Kidney (tissue), 13 donors: ENCODE measurements at regions not wholly inside any gene's neighbourhood (a gene's known extent, or its start where the extent isn't known, plus 50 kb on each side); places are given as distances from the start of the nearest gene placed in this dataset.

Experiments
- DNase-seq, 5 donors: peaks; one replicate each; pipeline ENCODE4 v3.0.0-alpha.2; 2013 to 2020
- FAIRE-seq: peaks from 2 replicates; lab custom pipeline; 2012; peaks lifted over from hg19 to GRCh38; lab: Jason Lieb, UNC
- H3K27ac ChIP-seq, 2 donors: one replicate each; pipeline ENCODE4 v1.7.0; 2013; ENCODE audit warnings: low read depth in 2 of 2, low read length in 2 of 2, inconsistent platforms in 1 of 2
- H3K27me3 ChIP-seq: one replicate; pipeline ENCODE4 v1.7.1; 2013; ENCODE audit warnings: low read length, inconsistent platforms; ENCODE audit not compliant: control insufficient read depth, insufficient read depth
- H3K36me3 ChIP-seq, 3 donors: one replicate each; pipeline versions ENCODE4 v1.7.0 to v1.7.1; 2013; ENCODE audit warnings: low read length in 3 of 3, control low read depth in 1 of 3, inconsistent platforms in 1 of 3; ENCODE audit not compliant: insufficient read depth in 3 of 3, control insufficient read depth in 2 of 3
- H3K4me1 ChIP-seq, 3 donors: one replicate each; pipeline versions ENCODE4 v1.7.0 to v1.7.1; 2013; ENCODE audit warnings: low read length in 3 of 3, inconsistent platforms in 1 of 3, low read depth in 1 of 3; ENCODE audit not compliant: control insufficient read depth in 2 of 3, insufficient read depth in 2 of 3
- H3K4me3 ChIP-seq, 3 donors: one replicate each; pipeline versions ENCODE4 v1.7.0 to v1.8.1; 2013; ENCODE audit warnings: low read length in 3 of 3, control low read depth in 1 of 3, inconsistent platforms in 1 of 3
- H3K9ac ChIP-seq, 3 donors: one replicate each; pipeline versions ENCODE4 v1.7.0 to v1.7.1; 2013; ENCODE audit warnings: low read length in 3 of 3, control low read depth in 1 of 3, inconsistent platforms in 1 of 3
- H3K9me3 ChIP-seq, 3 donors: one replicate each; pipeline versions ENCODE4 v1.7.0 to v1.7.1; 2013; ENCODE audit warnings: low read length in 3 of 3, control low read depth in 1 of 3, inconsistent platforms in 1 of 3; ENCODE audit not compliant: control insufficient read depth in 2 of 3, insufficient read depth in 1 of 3
- CTCF ChIP-seq: IDR thresholded peaks from 3 replicates; pipeline ENCODE4 v1.5.1; 2012; ENCODE audit warnings: mild to moderate bottlenecking, moderate library complexity, borderline replicate concordance; ENCODE audit not compliant: insufficient read depth; ENCODE audit errors: extremely low read depth
- intact Hi-C: fragments of 100-400 bp; cut with DNase I; formaldehyde crosslinking; loops from one replicate; pipeline ENCODE4 v1.11.1; 2022
- donor health status: control.
- donor health status: control.
- donor health status: control.
- donor health status: control.
- donor health status: control.
- donor health status: DM: yes; HTN: yes; CAD: no.
- donor health status: Normal renal cell carcinoma (clear cell type).

GRCh38 chr2:167406558-167406957 is 518.3 kb downstream of the XIRP2 start:
- Histone ChIP-seq H3K4me1 (no peaks in the 10 kb centered on the region), H3K27ac (no peak overlapping the region), H3K4me3 (no peak overlapping the region), H3K9ac (no peak overlapping the region), H3K9me3 (no peaks in the 10 kb centered on the region), H3K36me3 (no peaks in the 10 kb centered on the region), H3K27me3 (no peaks in the 10 kb centered on the region)
- intact Hi-C loops = no loop called here
- TF ChIP-seq CTCF = no peak
- FAIRE-seq (no peak), DNase-seq (no peak)

GRCh38 chr2:167404627-167405284 is 516.5 kb downstream of the XIRP2 start:
- no peaks in the 10 kb centered on the region for H3K4me1 ChIP-seq
- DNase-seq = no peak
- no peak overlapping the region for H3K4me3 ChIP-seq
- no peak overlapping the region for H3K27ac ChIP-seq
- TF ChIP-seq CTCF = no peak
- no peaks in the 10 kb centered on the region for H3K36me3 ChIP-seq
- intact Hi-C loops = no loop called here
- H3K27me3 ChIP-seq = no peaks in the 10 kb centered on the region
- H3K9ac ChIP-seq = no peak overlapping the region
- no peaks in the 10 kb centered on the region for H3K9me3 ChIP-seq
- FAIRE-seq = no peak

- H3K4me1 ChIP-seq = no peaks in the 10 kb centered on the region
- no peaks in the 10 kb centered on the region for H3K27me3 ChIP-seq
- no peak overlapping the region for H3K9ac ChIP-seq
- TF ChIP-seq CTCF = no peak
- no peak for DNase-seq
- H3K27ac ChIP-seq = no peak overlapping the region
- intact Hi-C loops = no loop called here
- no peaks in the 10 kb centered on the region for H3K9me3 ChIP-seq
- no peaks in the 10 kb centered on the region for H3K36me3 ChIP-seq
- H3K4me3 ChIP-seq = no peak overlapping the region
- FAIRE-seq = no peak
These were observed 513.0 kb downstream of the XIRP2 start for GRCh38 chr2:167401309-167401708.

- Histone ChIP-seq H3K9ac (no peak overlapping the region), H3K27me3 (no peaks in the 10 kb centered on the region), H3K9me3 (no peaks in the 10 kb centered on the region), H3K4me3 (no peak overlapping the region), H3K36me3 (no peaks in the 10 kb centered on the region), H3K4me1 (no peaks in the 10 kb centered on the region), H3K27ac (no peak overlapping the region)
- DNase-seq (no peak), FAIRE-seq (no peak)
- no peak for TF ChIP-seq CTCF
- intact Hi-C loops = no loop called here
These were observed 512.3 kb downstream of the XIRP2 start for GRCh38 chr2:167400546-167400945.
